GM12878 (cell line): ENCODE measurements at regions not wholly inside any gene's neighbourhood (a gene's known extent, or its start where the extent isn't known, plus 50 kb on each side); places are given as distances from the start of the nearest gene placed in this dataset.

ENCODE experiments used
- EZH2 ChIP-seq: IDR thresholded peaks from 2 replicates; pipeline ENCODE4 v1.6.1; 2012; ENCODE audit warnings: low read depth, mild to moderate bottlenecking, control low read depth, inconsistent platforms, low read length, borderline replicate concordance; ENCODE audit not compliant: control insufficient read depth
- HCFC1 ChIP-seq: fragments of 150-350 bp; IDR thresholded peaks from 2 replicates; pipeline ENCODE4 v1.6.1; 2014; ENCODE audit warnings: low read length
- STAT1 ChIP-seq: fragments of 450-650 bp; conservative IDR thresholded peaks from 2 replicates; pipeline ENCODE4 v1.6.1; 2014; ENCODE audit warnings: antibody characterized with exemption, mild to moderate bottlenecking
- TF ChIP-seq, protein P1 (sequence below), 3 experiments: IDR thresholded peaks in 2 of 3; conservative IDR thresholded peaks in 1 of 3; 2 replicates each; pipeline ENCODE4 v1.5.1; 2011; ENCODE audit warnings: low read depth in 3 of 3, low read length in 3 of 3, mild to moderate bottlenecking in 3 of 3, control low read depth in 2 of 3, moderate library complexity in 2 of 3, inconsistent platforms in 1 of 3, mixed read lengths in 1 of 3; ENCODE audit not compliant: control insufficient read depth in 2 of 3, insufficient read depth in 1 of 3; ENCODE audit errors: extremely low read depth in 1 of 3
- TF ChIP-seq, protein P2 (sequence below): IDR thresholded peaks from 2 replicates; pipeline ENCODE4 v1.6.1; 2011; ENCODE audit warnings: borderline replicate concordance, low read depth, mild to moderate bottlenecking, moderate library complexity, low read length; ENCODE audit not compliant: insufficient read depth, poor library complexity, severe bottlenecking

DNA sequence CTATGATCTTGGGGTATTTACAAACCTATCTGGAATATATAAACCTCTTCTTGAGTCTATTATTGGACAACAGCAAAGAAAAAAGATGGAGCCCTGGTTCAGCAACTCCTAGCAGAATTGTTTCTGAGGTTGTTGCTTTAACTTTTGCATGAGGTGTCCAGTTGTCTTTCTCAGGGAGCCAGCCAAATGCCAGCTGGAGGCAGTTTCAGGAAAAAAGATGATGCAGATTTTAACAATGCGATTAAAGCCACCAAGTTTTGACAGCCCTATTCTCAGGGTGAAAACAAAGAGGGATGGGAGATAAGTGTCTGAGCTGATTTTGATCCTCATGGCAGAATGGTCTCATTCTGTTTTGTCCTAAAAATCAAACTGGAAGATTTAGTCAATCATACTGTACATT is 181.6 kb upstream of the RASGRP1 start:
- TF ChIP-seq STAT1 (no peak), EZH2 (no peak), HCFC1 (no peak)
- TF ChIP-seq, protein P1, sequence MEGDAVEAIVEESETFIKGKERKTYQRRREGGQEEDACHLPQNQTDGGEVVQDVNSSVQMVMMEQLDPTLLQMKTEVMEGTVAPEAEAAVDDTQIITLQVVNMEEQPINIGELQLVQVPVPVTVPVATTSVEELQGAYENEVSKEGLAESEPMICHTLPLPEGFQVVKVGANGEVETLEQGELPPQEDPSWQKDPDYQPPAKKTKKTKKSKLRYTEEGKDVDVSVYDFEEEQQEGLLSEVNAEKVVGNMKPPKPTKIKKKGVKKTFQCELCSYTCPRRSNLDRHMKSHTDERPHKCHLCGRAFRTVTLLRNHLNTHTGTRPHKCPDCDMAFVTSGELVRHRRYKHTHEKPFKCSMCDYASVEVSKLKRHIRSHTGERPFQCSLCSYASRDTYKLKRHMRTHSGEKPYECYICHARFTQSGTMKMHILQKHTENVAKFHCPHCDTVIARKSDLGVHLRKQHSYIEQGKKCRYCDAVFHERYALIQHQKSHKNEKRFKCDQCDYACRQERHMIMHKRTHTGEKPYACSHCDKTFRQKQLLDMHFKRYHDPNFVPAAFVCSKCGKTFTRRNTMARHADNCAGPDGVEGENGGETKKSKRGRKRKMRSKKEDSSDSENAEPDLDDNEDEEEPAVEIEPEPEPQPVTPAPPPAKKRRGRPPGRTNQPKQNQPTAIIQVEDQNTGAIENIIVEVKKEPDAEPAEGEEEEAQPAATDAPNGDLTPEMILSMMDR (IDR thresholded peaks at IDR 0.05 in 2 of 3, conservative IDR thresholded peaks at IDR 0.05 in 1 of 3; ENCODE audit: control insufficient read depth in 2 of 3, extremely low read depth in 1 of 3, insufficient read depth in 1 of 3, low read depth in 3 of 3, low read length in 3 of 3): no peak
- TF ChIP-seq, protein P2, sequence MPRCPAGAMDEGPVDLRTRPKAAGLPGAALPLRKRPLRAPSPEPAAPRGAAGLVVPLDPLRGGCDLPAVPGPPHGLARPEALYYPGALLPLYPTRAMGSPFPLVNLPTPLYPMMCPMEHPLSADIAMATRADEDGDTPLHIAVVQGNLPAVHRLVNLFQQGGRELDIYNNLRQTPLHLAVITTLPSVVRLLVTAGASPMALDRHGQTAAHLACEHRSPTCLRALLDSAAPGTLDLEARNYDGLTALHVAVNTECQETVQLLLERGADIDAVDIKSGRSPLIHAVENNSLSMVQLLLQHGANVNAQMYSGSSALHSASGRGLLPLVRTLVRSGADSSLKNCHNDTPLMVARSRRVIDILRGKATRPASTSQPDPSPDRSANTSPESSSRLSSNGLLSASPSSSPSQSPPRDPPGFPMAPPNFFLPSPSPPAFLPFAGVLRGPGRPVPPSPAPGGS: no peak
